ENCODE measurements at regions not wholly inside any gene's neighbourhood (a gene's known extent, or its start where the extent isn't known, plus 50 kb on each side); places are given as distances from the start of the nearest gene placed in this dataset.

DNA sequence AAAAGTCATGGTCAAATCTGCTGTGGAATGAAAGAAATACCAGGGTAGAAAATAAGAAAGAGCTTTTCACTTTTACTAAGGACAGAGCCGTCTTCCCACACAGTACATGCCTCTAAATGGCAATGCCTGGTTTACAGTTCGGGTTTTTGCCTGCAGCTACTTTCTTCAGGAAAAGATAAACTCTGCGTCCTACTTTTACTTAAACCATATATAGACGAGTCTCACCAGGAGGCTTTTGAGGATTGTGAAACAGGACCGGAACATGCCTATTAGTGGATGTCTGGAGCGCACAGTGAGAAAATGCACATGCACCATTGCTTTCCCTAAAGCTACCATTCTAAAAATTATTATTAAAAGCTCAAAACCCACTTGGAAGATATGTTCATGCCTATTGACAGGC, 70.5 kb downstream of the KLF6 start:
- TF ChIP-seq, protein P1, sequence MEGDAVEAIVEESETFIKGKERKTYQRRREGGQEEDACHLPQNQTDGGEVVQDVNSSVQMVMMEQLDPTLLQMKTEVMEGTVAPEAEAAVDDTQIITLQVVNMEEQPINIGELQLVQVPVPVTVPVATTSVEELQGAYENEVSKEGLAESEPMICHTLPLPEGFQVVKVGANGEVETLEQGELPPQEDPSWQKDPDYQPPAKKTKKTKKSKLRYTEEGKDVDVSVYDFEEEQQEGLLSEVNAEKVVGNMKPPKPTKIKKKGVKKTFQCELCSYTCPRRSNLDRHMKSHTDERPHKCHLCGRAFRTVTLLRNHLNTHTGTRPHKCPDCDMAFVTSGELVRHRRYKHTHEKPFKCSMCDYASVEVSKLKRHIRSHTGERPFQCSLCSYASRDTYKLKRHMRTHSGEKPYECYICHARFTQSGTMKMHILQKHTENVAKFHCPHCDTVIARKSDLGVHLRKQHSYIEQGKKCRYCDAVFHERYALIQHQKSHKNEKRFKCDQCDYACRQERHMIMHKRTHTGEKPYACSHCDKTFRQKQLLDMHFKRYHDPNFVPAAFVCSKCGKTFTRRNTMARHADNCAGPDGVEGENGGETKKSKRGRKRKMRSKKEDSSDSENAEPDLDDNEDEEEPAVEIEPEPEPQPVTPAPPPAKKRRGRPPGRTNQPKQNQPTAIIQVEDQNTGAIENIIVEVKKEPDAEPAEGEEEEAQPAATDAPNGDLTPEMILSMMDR (IDR thresholded peaks at IDR 0.05; ENCODE audit: low read length): no peak
- no peak for TF ChIP-seq EZH2 (IDR thresholded peaks at IDR 0.05; ENCODE audit: borderline replicate concordance, low read length)
